ENCODE measurements at regions not wholly inside any gene's neighbourhood (a gene's known extent, or its start where the extent isn't known, plus 50 kb on each side); places are given as distances from the start of the nearest gene placed in this dataset.

DNA sequence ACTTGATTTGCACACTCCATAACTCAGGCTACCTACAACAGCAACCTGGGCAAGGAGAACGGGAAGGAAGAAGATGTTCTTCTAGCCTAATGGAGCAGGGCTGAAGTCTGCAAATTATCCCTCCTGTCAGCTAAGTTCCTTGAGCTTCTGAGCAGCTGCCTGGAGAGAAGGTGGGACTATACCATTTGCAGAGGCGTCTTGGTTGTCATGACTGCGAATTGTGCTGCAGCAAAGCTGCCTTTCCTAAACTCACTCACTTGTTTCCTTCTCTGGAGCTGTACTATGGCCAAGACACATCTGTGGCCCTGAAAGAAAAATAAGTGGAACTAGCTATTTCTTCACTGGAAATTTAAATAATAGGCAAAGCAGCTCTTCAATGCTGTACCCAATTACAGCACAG, 682.4 kb upstream of the GRIA3 start (continued):
- no peak for TF ChIP-seq PURB (CRISPR knock-in tag; IDR thresholded peaks at IDR 0.05; ENCODE audit: low read depth)
- TF ChIP-seq ZNF316 (IDR thresholded peaks at IDR 0.05): no peak
- no peak for TF ChIP-seq ZNF165 (CRISPR knock-in tag; IDR thresholded peaks at IDR 0.05; ENCODE audit: borderline replicate concordance)
- TF ChIP-seq, protein P1, sequence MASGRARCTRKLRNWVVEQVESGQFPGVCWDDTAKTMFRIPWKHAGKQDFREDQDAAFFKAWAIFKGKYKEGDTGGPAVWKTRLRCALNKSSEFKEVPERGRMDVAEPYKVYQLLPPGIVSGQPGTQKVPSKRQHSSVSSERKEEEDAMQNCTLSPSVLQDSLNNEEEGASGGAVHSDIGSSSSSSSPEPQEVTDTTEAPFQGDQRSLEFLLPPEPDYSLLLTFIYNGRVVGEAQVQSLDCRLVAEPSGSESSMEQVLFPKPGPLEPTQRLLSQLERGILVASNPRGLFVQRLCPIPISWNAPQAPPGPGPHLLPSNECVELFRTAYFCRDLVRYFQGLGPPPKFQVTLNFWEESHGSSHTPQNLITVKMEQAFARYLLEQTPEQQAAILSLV (tag; IDR thresholded peaks at IDR 0.05): no peak
- no peak for TF ChIP-seq CREB3 (tag; conservative IDR thresholded peaks at IDR 0.05; ENCODE audit: low read depth)
- TF ChIP-seq CBX5 (IDR thresholded peaks at IDR 0.05; ENCODE audit: borderline replicate concordance, low read depth): no peak
- TF ChIP-seq MLX (CRISPR knock-in tag; conservative IDR thresholded peaks at IDR 0.05): no peak
- TF ChIP-seq ZNF830 (CRISPR knock-in tag; IDR thresholded peaks at IDR 0.05): no peak

GRCh38 chrX:122504026-122504425, 680.1 kb upstream of the GRIA3 start:
- in situ Hi-C loops (cut with MboI): no loop called here
- Histone ChIP-seq H3K4me2 (ENCODE audit: insufficient read depth, low read length) (no peak overlapping the region), H3K27me3 (ENCODE audit: control insufficient read depth in 2 of 2, insufficient read depth in 2 of 2, low read length in 2 of 2) (no peaks in the 10 kb centered on the region), H3K4me3 (no peak overlapping the region), H3K4me1 (replicated peaks in 1 of 2; ENCODE audit: control insufficient read depth in 2 of 2, insufficient read depth in 2 of 2, low read length in 2 of 2) (no peaks in the 10 kb centered on the region), H3K9me1 (ENCODE audit: control insufficient read depth, insufficient read depth, low read length) (no peaks in the 10 kb centered on the region), H3K79me2 (ENCODE audit: control insufficient read depth, insufficient read depth, low read length) (no peaks in the 10 kb centered on the region), H3K36me3 (ENCODE audit: control insufficient read depth, insufficient read depth, low read length) (no peaks in the 10 kb centered on the region), H3K27ac (ENCODE audit: extremely low read depth, low read depth, low read length) (no peak overlapping the region), H4K20me1 (replicated peaks; ENCODE audit: control insufficient read depth, insufficient read depth, low read length) (no peaks in the 10 kb centered on the region), H3K9ac (ENCODE audit: insufficient read depth in 1 of 2, low read depth in 2 of 2, low read length in 2 of 2) (no peak overlapping the region), H2AFZ (ENCODE audit: low read depth, low read length) (no peak overlapping the region), H3K9me3 (replicated peaks; ENCODE audit: control insufficient read depth, insufficient read depth, low read depth, low read length) (no peaks in the 10 kb centered on the region)
- FAIRE-seq (no peak), ATAC-seq (no peak), DNase-seq (ENCODE audit: extremely low read depth in 1 of 4, low spot score in 3 of 4) (no peak)
- POLR2A ChIA-PET: no interaction called here
- WGBS (ENCODE audit: insufficient coverage, low coverage, missing lambda C conversion rate): 3% methylated on average over 3 of the region's 3 CpGs
- intact Hi-C loops (cut with micrococcal nuclease): no loop called here
- no TSS peak for BruUV-seq (replicated peaks)
- CTCF ChIA-PET (ENCODE audit: low intra/inter-chr PET ratio): no interaction called here
- TF ChIP-seq NCOA6 (IDR thresholded peaks at IDR 0.05) (no peak), ZNF217 (CRISPR knock-in tag; IDR thresholded peaks at IDR 0.05) (no peak), ZFPM2 (CRISPR knock-in tag; IDR thresholded peaks at IDR 0.05) (no peak), ATF2 (CRISPR knock-in tag; IDR thresholded peaks at IDR 0.05) (no peak)

Measured in K562 (cell line).